ENCODE measurements at regions not wholly inside any gene's neighbourhood (a gene's known extent, or its start where the extent isn't known, plus 50 kb on each side); places are given as distances from the start of the nearest gene placed in this dataset.
A peak's percentile ranks its signal among the peaks of the same experiment; 100 is the strongest.

- DNase-seq (ENCODE audit: low read depth), result no peak
Measured at GRCh38 chrX:3257471-3257870, 89.0 kb downstream of the MXRA5 start.

DNA sequence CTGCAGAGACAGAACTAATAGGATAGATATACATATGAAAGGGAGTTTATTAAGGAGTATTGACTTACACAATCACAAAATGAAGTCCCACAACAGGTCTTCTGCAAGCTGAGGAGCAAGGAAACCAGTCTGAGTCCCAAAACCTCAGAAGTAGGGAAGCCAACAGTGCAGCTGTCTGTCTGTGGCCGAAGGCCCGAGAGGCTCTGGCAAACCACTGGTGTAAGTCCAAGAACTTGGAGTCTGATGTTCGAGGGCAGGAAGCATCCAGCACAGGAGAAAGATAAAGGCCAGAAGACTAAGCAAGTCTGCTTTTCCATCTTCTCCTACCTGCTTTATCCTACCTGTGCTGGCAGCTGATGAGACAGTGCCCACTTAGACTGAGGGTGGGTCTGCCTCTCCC lies 89.6 kb downstream of the MXRA5 start:
- DNase-seq (ENCODE audit: low read depth), result no peak

DNA sequence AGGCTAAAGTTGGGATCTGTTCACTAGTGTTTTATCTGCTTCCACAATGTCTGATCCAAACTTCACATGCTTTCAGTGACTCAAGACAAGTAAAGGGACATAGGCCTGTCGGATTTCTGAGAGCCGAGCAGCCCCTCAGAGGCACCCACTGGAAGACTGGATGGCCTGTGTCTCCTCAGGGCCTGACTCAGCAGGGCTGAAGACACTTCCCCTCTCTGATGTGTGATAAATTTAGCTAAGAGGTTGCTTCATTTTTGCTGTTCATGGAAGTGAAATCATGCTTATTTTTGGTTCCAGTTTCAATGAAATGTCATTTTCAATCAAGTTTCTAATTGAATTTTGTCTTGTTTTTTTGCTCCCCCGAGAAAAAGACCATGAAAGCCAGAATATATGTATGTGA lies 93.7 kb downstream of the MXRA5 start:
- DNase-seq (ENCODE audit: low read depth), result no peak

DNA sequence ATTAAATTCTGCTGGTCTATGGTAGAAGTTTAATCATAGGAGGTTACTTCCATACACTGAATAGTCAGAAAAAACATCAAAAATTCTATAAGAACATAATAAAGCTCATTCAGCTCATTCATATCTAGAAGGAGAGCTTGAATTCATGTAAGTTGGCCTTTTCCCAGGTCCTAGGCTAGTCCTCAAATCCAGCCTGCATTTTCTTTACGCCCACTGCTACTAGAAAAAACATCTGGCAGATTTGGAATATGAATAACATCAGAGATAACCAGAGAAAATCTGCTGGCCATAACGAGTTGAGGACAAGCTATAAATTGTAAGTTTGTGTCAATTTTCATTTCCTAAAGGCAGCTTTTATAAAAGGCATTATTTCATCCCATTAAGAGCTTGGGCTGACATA lies 95.5 kb downstream of the MXRA5 start:
- no peak for DNase-seq (ENCODE audit: low read depth)

- DNase-seq (ENCODE audit: low read depth), result no peak
Measured at GRCh38 chrX:3244955-3245354, 101.5 kb downstream of the MXRA5 start.

GRCh38 chrX:3244203-3244743 lies 102.2 kb downstream of the MXRA5 start:
- peak; percentile 61 for DNase-seq (ENCODE audit: low read depth)

DNA sequence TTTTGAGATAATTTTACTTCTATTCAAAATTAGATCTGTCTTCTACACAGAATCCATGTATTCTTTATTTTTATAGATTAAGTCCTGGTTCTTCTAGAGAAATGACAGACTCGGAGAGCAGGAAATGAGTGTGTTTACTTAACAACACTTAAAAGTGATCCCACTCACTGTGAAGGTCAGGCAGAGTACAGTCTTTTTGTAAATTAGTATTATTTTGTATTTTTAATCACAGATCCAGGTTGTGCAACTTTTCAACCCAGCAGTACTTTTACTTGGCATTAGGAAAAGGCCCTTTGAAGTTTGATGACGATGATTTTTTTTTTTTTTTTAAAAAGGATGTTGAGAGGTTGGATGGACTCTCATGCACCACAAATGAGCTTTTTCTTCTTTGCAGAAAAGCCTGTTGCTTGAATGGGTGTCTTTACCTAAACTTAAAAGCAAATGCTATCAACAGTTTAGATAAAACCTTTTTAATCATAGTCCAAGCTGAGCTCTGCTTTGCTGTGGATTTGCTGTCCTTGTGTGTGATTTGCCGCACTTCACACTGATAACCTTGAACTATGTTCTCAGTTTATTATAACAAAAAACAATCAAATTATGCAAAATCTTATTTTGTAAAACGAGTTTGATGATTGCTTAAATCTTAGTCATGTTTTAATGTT lies 114.1 kb downstream of the MXRA5 start:
- no peak for DNase-seq (ENCODE audit: low read depth)

DNA sequence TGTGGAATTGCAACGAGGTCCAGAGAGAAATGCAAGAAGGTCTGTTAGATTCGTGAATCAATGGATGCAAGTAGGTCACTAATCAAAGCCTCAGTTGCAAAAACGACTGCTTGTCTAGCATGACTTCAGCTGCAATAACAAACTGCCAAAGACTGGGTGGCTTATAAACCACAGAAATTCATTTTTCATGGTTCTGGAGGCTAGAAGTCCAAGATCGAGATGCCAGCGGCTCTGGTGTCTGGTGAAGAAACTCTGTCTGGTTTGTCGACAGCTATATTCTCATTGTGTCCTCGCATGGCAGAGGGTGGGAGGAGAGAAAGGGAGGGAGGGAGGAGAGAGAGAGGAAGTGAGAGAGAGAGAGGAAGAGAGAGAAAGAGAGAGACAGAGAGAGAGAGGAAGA lies 114.7 kb downstream of the MXRA5 start:
- no peak for DNase-seq (ENCODE audit: low read depth)

DNA sequence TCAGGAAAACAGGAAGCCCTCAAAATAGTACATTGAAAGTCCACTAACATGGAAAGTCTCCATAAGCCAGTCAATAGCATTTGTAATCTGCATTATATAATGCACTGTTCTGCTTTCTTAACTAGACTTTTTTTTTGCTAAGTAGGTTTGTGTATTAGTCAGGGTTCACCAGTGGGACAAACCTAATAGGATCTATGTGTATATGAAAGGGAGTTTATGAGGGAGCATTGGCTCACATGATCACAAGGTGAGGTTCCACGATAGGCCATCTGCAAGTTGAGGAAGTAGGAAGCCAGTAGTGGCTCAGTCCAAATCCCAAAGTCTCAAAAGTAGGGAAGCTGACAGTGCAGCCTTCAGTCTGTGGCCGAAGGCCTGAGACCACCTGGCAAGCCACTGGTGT lies 116.0 kb downstream of the MXRA5 start:
- DNase-seq (ENCODE audit: low read depth), result no peak

- no peak for DNase-seq (ENCODE audit: low read depth)
Measured at GRCh38 chrX:3227526-3227925, 118.9 kb downstream of the MXRA5 start.

GRCh38 chrX:3226087-3226486 lies 120.4 kb downstream of the MXRA5 start:
- no peak for DNase-seq (ENCODE audit: low read depth)

GRCh38 chrX:3221643-3222042 lies 124.8 kb downstream of the MXRA5 start:
- no peak for DNase-seq (ENCODE audit: low read depth)

DNA sequence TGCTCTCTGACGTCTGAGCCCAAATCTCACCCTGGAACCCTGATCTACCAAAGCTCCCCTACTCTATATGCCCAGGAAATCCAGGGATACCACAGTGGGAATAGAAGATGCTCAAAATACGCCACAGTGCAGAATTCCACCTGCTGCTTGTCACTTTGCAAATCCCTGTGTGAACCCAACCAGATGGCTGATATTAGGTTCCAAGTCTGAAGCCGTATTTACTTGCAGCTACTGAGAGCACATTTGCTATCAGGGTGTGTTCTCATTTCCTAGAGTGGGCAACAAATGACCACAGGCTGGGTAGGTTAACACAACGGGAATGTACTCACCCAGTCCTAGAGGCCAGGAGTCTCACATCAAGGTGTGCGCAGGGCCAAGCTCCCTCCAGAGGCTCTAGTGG lies 126.8 kb downstream of the MXRA5 start:
- DNase-seq (ENCODE audit: low read depth), result no peak

DNA sequence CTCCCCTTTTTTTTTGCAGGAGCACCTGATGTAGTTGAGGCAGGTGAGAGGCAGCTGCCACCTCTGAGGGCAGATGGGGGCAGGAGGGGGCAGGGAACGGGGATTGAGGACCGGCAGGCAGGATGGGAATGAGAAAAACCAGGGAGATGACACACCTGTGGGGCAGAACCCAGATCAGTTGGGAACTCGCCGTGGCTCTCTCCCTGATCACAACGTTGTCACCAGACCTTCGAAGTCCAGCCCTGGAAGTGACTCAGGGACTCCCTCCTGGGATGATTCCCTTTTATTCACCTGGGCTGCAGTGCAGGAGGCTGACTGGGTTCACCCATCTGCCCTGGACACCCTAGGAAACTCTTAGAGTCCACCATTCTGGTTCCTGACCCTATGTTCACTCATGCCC lies 127.2 kb downstream of the MXRA5 start:
- DNase-seq (ENCODE audit: low read depth), result no peak

- DNase-seq (ENCODE audit: low read depth), result no peak
Measured at GRCh38 chrX:3218442-3218841, 128.0 kb downstream of the MXRA5 start.

- DNase-seq (ENCODE audit: low read depth), result no peak
Measured at GRCh38 chrX:3216581-3217180, 129.8 kb downstream of the MXRA5 start.

GRCh38 chrX:3215249-3215648 lies 131.2 kb downstream of the MXRA5 start:
- DNase-seq (ENCODE audit: low read depth), result no peak

DNA sequence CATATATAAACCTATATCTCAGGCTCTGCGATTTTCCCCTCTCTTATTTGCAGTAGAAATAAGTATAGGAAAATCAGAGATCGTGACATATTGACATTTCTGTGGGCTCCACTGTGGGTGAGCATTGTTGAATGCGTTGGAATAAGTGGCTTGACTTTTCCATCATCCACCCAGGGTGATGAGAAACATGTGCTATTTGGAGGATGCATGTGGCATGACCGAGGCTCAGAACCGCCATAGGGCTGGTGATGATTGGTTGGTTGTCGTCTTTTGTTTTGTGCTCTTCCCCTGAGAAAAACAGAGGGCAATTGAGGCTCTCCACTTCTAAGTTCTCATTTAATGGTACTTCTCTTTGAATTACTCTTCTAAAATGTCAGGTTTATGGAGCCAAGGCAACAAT lies 140.1 kb downstream of the MXRA5 start:
- DNase-seq (ENCODE audit: low read depth), result no peak

- DNase-seq (ENCODE audit: low read depth), result no peak
Measured at GRCh38 chrX:3204606-3205005, 141.8 kb downstream of the MXRA5 start.

DNA sequence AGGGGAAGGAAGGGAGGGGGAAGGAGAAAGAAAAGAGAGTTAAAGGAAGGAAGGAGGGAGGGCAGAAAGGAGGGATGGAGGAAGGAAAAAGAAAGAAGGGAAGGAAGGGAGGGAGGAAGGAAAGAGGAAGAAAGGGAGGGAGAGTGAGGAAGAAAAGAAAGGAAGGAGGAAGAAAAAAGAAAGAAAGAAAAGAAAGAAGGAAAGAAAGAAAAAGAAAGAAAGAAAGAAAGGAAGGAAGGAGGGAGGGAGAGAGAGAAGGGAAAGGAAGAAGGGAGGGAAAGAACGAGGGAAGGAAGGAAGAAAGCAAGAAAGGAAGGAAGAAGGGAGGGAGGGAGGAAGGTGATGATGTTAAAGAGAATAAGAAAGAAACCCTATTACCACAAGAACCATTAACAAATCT lies 150.6 kb downstream of the MXRA5 start:
- no peak for DNase-seq (ENCODE audit: low read depth)

DNA sequence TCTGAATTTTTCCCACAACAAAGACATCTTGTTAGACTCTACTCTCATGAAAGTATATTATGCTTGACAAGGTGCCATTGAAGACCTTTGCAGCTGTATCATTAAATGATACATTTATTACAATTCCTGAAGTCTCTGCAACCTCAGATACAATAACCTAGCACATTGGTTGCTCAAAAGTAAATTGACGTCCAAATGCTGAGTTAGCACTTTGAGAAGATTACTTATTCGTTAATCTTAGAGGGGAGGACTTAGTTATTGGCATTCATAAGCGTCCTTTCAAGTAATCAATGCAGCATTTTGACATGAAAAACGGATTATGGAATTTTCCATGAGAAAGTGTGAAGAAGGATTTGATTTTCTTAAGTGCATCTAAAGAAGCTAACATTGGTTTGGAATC lies 151.6 kb downstream of the ARSF start:
- no peak for DNase-seq (ENCODE audit: low read depth)

DNA sequence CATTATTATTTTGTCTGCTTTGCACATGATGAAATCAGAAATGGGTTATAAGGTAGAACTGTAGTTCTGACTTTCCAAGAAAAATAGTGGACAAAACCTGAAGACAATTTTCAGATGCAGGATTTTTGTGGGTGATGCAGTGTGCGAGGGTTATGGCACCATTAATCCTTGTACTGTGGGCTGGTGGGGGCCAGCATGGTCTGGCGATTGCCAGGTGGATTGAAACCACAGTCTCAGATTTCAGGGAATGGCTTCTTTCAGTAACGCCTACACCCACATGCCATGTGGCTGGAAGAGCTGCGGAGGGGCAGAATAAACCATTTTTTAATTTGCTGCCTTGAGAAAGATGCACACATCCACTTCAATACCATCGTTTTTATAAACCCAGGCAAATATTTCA lies 150.5 kb downstream of the ARSF start:
- DNase-seq (ENCODE audit: low read depth), result no peak

DNA sequence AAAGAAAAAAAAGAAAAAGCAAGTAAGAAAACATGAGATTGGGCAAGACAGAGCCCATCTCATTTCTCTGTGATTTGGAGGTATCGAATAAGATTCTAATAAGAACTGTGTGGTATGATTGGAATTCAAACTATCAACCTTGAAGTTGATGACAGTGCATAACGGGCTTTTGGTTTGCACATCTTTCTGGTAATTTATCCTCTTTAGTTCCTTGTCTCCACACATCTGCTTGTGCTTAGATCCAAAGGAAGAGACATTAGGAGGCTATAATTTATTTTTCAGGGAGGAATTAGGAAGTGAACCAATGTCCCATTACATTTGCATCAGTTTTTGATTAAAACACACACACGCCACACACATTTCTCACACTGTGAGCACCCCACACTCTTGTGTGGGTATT lies 149.9 kb downstream of the ARSF start:
- no peak for DNase-seq (ENCODE audit: low read depth)
